OCI-LY3 (cell line): ENCODE measurements at regions not wholly inside any gene's neighbourhood (a gene's known extent, or its start where the extent isn't known, plus 50 kb on each side); places are given as distances from the start of the nearest gene placed in this dataset.

Experiments
- CTCF ChIP-seq: fragments of 200-600, 300-600 bp; sonication (generic); IDR thresholded peaks from 2 replicates; pipeline ENCODE4 v1.5.1; 2014; ENCODE audit warnings: antibody characterized with exemption, low read length, low read depth
- EZH2phosphoT487 ChIP-seq: fragments of 200-600 bp; shearing (Covaris generic); IDR thresholded peaks from 2 replicates; pipeline ENCODE4 v1.6.1; 2018; ENCODE audit warnings: antibody characterized with exemption, mixed run types, low read depth

GRCh38 chr5:120954255-120954654 lies 490.2 kb downstream of the PRR16 start:
- TF ChIP-seq CTCF (no peak), EZH2phosphoT487 (no peak)
